ENCODE measurements at regions not wholly inside any gene's neighbourhood (a gene's known extent, or its start where the extent isn't known, plus 50 kb on each side); places are given as distances from the start of the nearest gene placed in this dataset.

- H3K9ac ChIP-seq (ENCODE audit: control insufficient read depth, extremely low read depth, insufficient read depth, low read length) = no peak overlapping the region
- H3K36me3 ChIP-seq (ENCODE audit: control insufficient read depth in 2 of 2, extremely low read depth in 1 of 2, insufficient read depth in 2 of 2, low read length in 2 of 2) = no peaks in the 10 kb centered on the region
- H3K79me2 ChIP-seq (ENCODE audit: control insufficient read depth, insufficient read depth, low read length) = no peaks in the 10 kb centered on the region
- DNase-seq (ENCODE audit: low read depth, low spot score) (no peak), FAIRE-seq (no peak)
- no peak overlapping the region for H3K4me3 ChIP-seq (ENCODE audit: control insufficient read depth in 2 of 3, extremely low read depth in 1 of 3, insufficient read depth in 2 of 3, low read depth in 1 of 3, low read length in 3 of 3)
- no peak overlapping the region for H3K4me2 ChIP-seq (ENCODE audit: control insufficient read depth, extremely low read depth, insufficient read depth, low read depth, low read length)
- H3K9me1 ChIP-seq (ENCODE audit: control insufficient read depth, extremely low read depth, insufficient read depth, low read length) = no peaks in the 10 kb centered on the region
- dilution Hi-C loops (cut with MboI; ENCODE audit: extremely low pct_ligation_motif_present, low sequenced_read_pairs) = no loop called here
- H3K27me3 ChIP-seq (ENCODE audit: control insufficient read depth, extremely low read depth, insufficient read depth, low read length) = no peaks in the 10 kb centered on the region
- H4K20me1 ChIP-seq (ENCODE audit: control insufficient read depth, extremely low read depth, insufficient read depth, low read length) = no peaks in the 10 kb centered on the region
- H3K27ac ChIP-seq (ENCODE audit: control insufficient read depth, insufficient read depth, low read length) = no peak overlapping the region
- no peaks in the 10 kb centered on the region for H3K9me3 ChIP-seq (ENCODE audit: control insufficient read depth, low read depth, low read length)
- no peak overlapping the region for H2AFZ ChIP-seq (ENCODE audit: control insufficient read depth, low read length)
- H3K4me1 ChIP-seq (ENCODE audit: control insufficient read depth, extremely low read depth, insufficient read depth, low read length) = peaks cover 14% of the 10 kb centered on the region
- TF ChIP-seq, protein P1, sequence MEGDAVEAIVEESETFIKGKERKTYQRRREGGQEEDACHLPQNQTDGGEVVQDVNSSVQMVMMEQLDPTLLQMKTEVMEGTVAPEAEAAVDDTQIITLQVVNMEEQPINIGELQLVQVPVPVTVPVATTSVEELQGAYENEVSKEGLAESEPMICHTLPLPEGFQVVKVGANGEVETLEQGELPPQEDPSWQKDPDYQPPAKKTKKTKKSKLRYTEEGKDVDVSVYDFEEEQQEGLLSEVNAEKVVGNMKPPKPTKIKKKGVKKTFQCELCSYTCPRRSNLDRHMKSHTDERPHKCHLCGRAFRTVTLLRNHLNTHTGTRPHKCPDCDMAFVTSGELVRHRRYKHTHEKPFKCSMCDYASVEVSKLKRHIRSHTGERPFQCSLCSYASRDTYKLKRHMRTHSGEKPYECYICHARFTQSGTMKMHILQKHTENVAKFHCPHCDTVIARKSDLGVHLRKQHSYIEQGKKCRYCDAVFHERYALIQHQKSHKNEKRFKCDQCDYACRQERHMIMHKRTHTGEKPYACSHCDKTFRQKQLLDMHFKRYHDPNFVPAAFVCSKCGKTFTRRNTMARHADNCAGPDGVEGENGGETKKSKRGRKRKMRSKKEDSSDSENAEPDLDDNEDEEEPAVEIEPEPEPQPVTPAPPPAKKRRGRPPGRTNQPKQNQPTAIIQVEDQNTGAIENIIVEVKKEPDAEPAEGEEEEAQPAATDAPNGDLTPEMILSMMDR (optimal IDR thresholded peaks at IDR 0.05 in 1 of 3, IDR thresholded peaks at IDR 0.05 in 1 of 3, conservative IDR thresholded peaks at IDR 0.05 in 1 of 3; ENCODE audit: extremely low read depth in 1 of 3, insufficient read depth in 2 of 3, low read length in 3 of 3) = no peak
- no peak for TF ChIP-seq EZH2 (IDR thresholded peaks at IDR 0.05; ENCODE audit: low read length)
These were observed 104.7 kb upstream of the NFIA start for GRCh38 chr1:60977661-60978060.

DNA sequence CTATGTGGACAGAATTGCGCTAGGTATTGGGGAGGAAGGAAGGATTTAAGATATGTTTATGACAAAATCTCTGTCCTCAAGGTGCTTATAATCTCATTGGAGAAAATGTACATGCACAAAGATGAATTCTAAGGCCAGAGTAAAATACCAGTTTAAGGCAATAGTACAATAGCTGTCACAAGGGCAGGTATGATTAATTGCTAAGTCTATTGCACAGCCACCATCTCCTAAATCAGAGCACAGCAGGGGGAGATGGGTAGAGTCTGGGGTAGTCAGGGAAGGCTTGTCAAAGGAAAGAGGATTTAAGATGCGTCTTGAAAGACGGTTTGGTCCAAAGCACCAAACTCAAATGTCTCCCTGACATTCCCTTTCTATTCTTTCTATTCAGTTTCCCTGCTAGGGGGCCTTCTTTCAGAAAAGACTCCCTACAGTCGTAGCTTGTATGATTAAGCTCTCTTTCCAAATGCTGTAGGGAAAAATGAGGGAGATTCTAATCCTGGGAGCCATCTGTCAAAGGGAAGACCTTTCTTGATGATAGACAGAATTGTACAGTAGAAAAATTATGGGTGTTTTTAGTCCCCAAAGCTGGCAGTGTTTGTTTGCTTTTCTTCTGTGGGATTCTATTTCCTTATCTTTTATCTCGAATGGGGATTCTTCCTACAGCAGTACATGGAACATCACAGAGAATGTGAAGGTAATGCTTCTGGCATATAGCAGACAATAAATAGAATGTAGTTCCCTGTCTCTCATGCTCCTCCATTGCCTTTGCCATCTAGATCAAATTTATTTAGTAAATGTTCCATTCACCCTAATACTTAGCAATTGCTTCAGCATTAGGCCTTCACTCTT, 107.6 kb upstream of the NFIA start:
- H3K4me3 ChIP-seq (ENCODE audit: control insufficient read depth in 2 of 3, extremely low read depth in 1 of 3, insufficient read depth in 2 of 3, low read depth in 1 of 3, low read length in 3 of 3) = no peak overlapping the region

More for the DNA sequence above, 107.6 kb upstream of the NFIA start:
- no peaks in the 10 kb centered on the region for H3K9me1 ChIP-seq (ENCODE audit: control insufficient read depth, extremely low read depth, insufficient read depth, low read length)
- dilution Hi-C loops (cut with MboI; ENCODE audit: extremely low pct_ligation_motif_present, low sequenced_read_pairs) = no loop called here
- TF ChIP-seq, protein P1 (optimal IDR thresholded peaks at IDR 0.05 in 1 of 3, IDR thresholded peaks at IDR 0.05 in 1 of 3, conservative IDR thresholded peaks at IDR 0.05 in 1 of 3; ENCODE audit: extremely low read depth in 1 of 3, insufficient read depth in 2 of 3, low read length in 3 of 3) = no peak
- TF ChIP-seq EZH2 (IDR thresholded peaks at IDR 0.05; ENCODE audit: low read length) = no peak
- no peak overlapping the region for H3K9ac ChIP-seq (ENCODE audit: control insufficient read depth, extremely low read depth, insufficient read depth, low read length)
- H2AFZ ChIP-seq (ENCODE audit: control insufficient read depth, low read length) = no peak overlapping the region
- DNase-seq (ENCODE audit: low read depth, low spot score) = no peak
- no peaks in the 10 kb centered on the region for H3K9me3 ChIP-seq (ENCODE audit: control insufficient read depth, low read depth, low read length)
- FAIRE-seq = no peak
- no peaks in the 10 kb centered on the region for H3K79me2 ChIP-seq (ENCODE audit: control insufficient read depth, insufficient read depth, low read length)
- H3K4me1 ChIP-seq (ENCODE audit: control insufficient read depth, extremely low read depth, insufficient read depth, low read length) = peaks cover 20% of the 10 kb centered on the region
- no peak overlapping the region for H3K4me2 ChIP-seq (ENCODE audit: control insufficient read depth, extremely low read depth, insufficient read depth, low read depth, low read length)
- no peaks in the 10 kb centered on the region for H3K36me3 ChIP-seq (ENCODE audit: control insufficient read depth in 2 of 2, extremely low read depth in 1 of 2, insufficient read depth in 2 of 2, low read length in 2 of 2)
- no peaks in the 10 kb centered on the region for H4K20me1 ChIP-seq (ENCODE audit: control insufficient read depth, extremely low read depth, insufficient read depth, low read length)
- H3K27ac ChIP-seq (ENCODE audit: control insufficient read depth, insufficient read depth, low read length) = no peak overlapping the region
- H3K27me3 ChIP-seq (ENCODE audit: control insufficient read depth, extremely low read depth, insufficient read depth, low read length) = no peaks in the 10 kb centered on the region

All from keratinocyte (primary cell).